IMR-90 (cell line): ENCODE measurements at regions not wholly inside any gene's neighbourhood (a gene's known extent, or its start where the extent isn't known, plus 50 kb on each side); places are given as distances from the start of the nearest gene placed in this dataset.
"Not testable (repeated sequence)": the region's sequence is repeated elsewhere in the genome, so short reads cannot be mapped to it uniquely, and the experiment has no call there.

Experiments
- ATAC-seq: fragments of 200-7000 bp; cut with Tn5 transposase; 2 replicates; pipeline ENCODE4 v1.9.1; 2020; ENCODE audit warnings: low read depth, mild to moderate bottlenecking, moderate library complexity
- BruUV-seq: library from RNA; stranded (reverse); fragments of 400-500 nt; replicated peaks from 2 replicates; lab custom pipeline; 2021; lab: Mats Ljungman, UMichigan
- CTCF ChIA-PET: fragments of 300-600 bp; formaldehyde crosslinking; extraction: SDS; loops from one replicate; lab custom pipeline; 2021; ENCODE audit warnings: antibody characterized with exemption; lab: Yijun Ruan, JAX
- POLR2A ChIA-PET: fragments of 300-600 bp; sonication (Branson Sonifier 250); formaldehyde crosslinking; loops from one replicate; lab custom pipeline; 2022; ENCODE audit warnings: antibody characterized with exemption; ENCODE audit not compliant: unreplicated experiment; lab: Charles Lee
- DNase-seq: peaks from one replicate; pipeline ENCODE4 v3.0.0; 2013
- H2AFZ ChIP-seq: replicated peaks from 2 replicates; pipeline ENCODE3; 2013; ENCODE audit warnings: low read length, mild to moderate bottlenecking; ENCODE audit not compliant: poor library complexity
- H2AK5ac ChIP-seq: 2 replicates; pipeline ENCODE4 v1.6.1; 2013; ENCODE audit warnings: low read depth, low read length, inconsistent platforms
- H2AK9ac ChIP-seq: replicated peaks from 2 replicates; pipeline ENCODE3; 2013; ENCODE audit warnings: mild to moderate bottlenecking, low read depth, low read length, moderate library complexity; ENCODE audit not compliant: poor library complexity
- H2BK120ac ChIP-seq: 2 replicates; pipeline ENCODE4 v1.6.1; 2013; ENCODE audit warnings: low read depth, low read length, inconsistent platforms
- H2BK15ac ChIP-seq: 3 replicates; pipeline ENCODE4 v1.6.1; 2013; ENCODE audit warnings: low read depth, low read length, inconsistent platforms
- H2BK20ac ChIP-seq: 2 replicates; pipeline ENCODE4 v1.6.1; 2013; ENCODE audit warnings: low read depth, mild to moderate bottlenecking, inconsistent platforms, low read length, moderate library complexity
- H2BK5ac ChIP-seq: 2 replicates; pipeline ENCODE4 v1.6.1; 2013; ENCODE audit warnings: mild to moderate bottlenecking, low read depth, low read length, inconsistent platforms; ENCODE audit not compliant: poor library complexity, severe bottlenecking
- H3K14ac ChIP-seq: replicated peaks from 2 replicates; pipeline ENCODE4 v1.6.1; 2013; ENCODE audit warnings: low read depth, low read length, inconsistent platforms
- H3K18ac ChIP-seq: 2 replicates; pipeline ENCODE4 v1.6.1; 2013; ENCODE audit warnings: low read depth, low read length, control low read depth
- H3K23ac ChIP-seq: 2 replicates; pipeline ENCODE4 v1.6.1; 2013; ENCODE audit warnings: low read depth, low read length, inconsistent platforms
- H3K27ac ChIP-seq: 2 replicates; pipeline ENCODE4 v1.5.1; 2013; ENCODE audit warnings: mild to moderate bottlenecking, control low read depth, low read length; ENCODE audit not compliant: insufficient read depth
- H3K27me3 ChIP-seq: 2 replicates; pipeline ENCODE4 v1.6.1; 2013; ENCODE audit warnings: low read length; ENCODE audit not compliant: control insufficient read depth, insufficient read depth
- H3K36me3 ChIP-seq: 2 replicates; pipeline ENCODE4 v1.6.1; 2013; ENCODE audit warnings: low read length, mixed read lengths; ENCODE audit not compliant: control insufficient read depth, insufficient read depth
- H3K4ac ChIP-seq: 2 replicates; pipeline ENCODE4 v1.6.1; 2013; ENCODE audit warnings: low read depth, low read length, inconsistent platforms
- H3K4me1 ChIP-seq: 2 replicates; pipeline ENCODE4 v1.6.1; 2013; ENCODE audit warnings: low read length, mixed read lengths; ENCODE audit not compliant: control insufficient read depth, insufficient read depth
- H3K4me2 ChIP-seq: 2 replicates; pipeline ENCODE4 v1.6.1; 2013; ENCODE audit warnings: low read depth, mild to moderate bottlenecking, control low read depth, low read length, moderate library complexity
- H3K4me3 ChIP-seq: 2 replicates; pipeline ENCODE4 v1.5.1; 2013; ENCODE audit warnings: low read depth, mild to moderate bottlenecking, control low read depth, low read length, moderate library complexity; ENCODE audit not compliant: insufficient read depth
- H3K56ac ChIP-seq: 2 replicates; pipeline ENCODE4 v1.6.1; 2013; ENCODE audit warnings: low read length, inconsistent platforms; ENCODE audit not compliant: insufficient read depth; ENCODE audit errors: extremely low read depth
- H3K79me1 ChIP-seq, 2 experiments: 2 replicates each; pipeline ENCODE4 v1.6.1; 2013; ENCODE audit warnings: low read length in 2 of 2, inconsistent platforms in 1 of 2, low read depth in 1 of 2
- H3K9ac ChIP-seq: 2 replicates; pipeline ENCODE4 v1.6.1; 2013; ENCODE audit warnings: low read depth, low read length, control low read depth
- H3K9me1 ChIP-seq: 2 replicates; pipeline ENCODE4 v1.6.1; 2013; ENCODE audit warnings: low read length, inconsistent platforms; ENCODE audit not compliant: insufficient read depth
- H3K9me3 ChIP-seq: 2 replicates; pipeline ENCODE4 v1.6.1; 2013; ENCODE audit warnings: low read length; ENCODE audit not compliant: control insufficient read depth, insufficient read depth
- H4K20me1 ChIP-seq: 2 replicates; pipeline ENCODE4 v1.6.1; 2013; ENCODE audit warnings: low read length, inconsistent platforms; ENCODE audit not compliant: insufficient read depth
- H4K5ac ChIP-seq: 2 replicates; pipeline ENCODE4 v1.6.1; 2013; ENCODE audit warnings: mild to moderate bottlenecking, low read depth, low read length, control low read depth
- H4K8ac ChIP-seq, 2 experiments: 2 replicates each; pipeline ENCODE4 v1.6.1; 2013; ENCODE audit warnings: low read depth in 2 of 2, low read length in 2 of 2, control low read depth in 1 of 2, inconsistent platforms in 1 of 2
- H4K91ac ChIP-seq: 2 replicates; pipeline ENCODE4 v1.6.1; 2013; ENCODE audit warnings: low read depth, low read length, inconsistent platforms; ENCODE audit not compliant: insufficient read depth
- RCOR1 ChIP-seq: IDR thresholded peaks from 2 replicates; pipeline ENCODE4 v1.6.1; 2012; ENCODE audit warnings: mild to moderate bottlenecking, low read length, improper control_type of control experiment; ENCODE audit not compliant: insufficient replicate concordance
- WGBS, 2 experiments: methylation state at CpG; one replicate each; pipeline versions ENCODE4 v1.1.5 to v1.1.7; 2013; ENCODE audit warnings: missing lambda C conversion rate in 2 of 2; ENCODE audit not compliant: insufficient read length in 1 of 2; ENCODE audit errors: extremely low coverage in 2 of 2; 5-methylcytosine and 5-hydroxymethylcytosine counted together
- dilution Hi-C: fragments of 300-500 bp; cut with HindIII; formaldehyde crosslinking; loops from one replicate; pipeline ENCODE4 v1.14.3; 2018; ENCODE audit warnings: low sequenced_read_pairs; ENCODE audit not compliant: unreplicated experiment
- in situ Hi-C: fragments of 300-500 bp; cut with MboI; formaldehyde crosslinking; loops from 3 replicates; pipeline ENCODE4 v1.14.3; 2019; ENCODE audit warnings: low sequenced_read_pairs, inconsistent platforms, mixed read lengths
- intact Hi-C: fragments of 100-400 bp; cut with micrococcal nuclease; formaldehyde crosslinking; loops from 2 replicates; pipeline ENCODE4 v1.10.0; 2022

DNA sequence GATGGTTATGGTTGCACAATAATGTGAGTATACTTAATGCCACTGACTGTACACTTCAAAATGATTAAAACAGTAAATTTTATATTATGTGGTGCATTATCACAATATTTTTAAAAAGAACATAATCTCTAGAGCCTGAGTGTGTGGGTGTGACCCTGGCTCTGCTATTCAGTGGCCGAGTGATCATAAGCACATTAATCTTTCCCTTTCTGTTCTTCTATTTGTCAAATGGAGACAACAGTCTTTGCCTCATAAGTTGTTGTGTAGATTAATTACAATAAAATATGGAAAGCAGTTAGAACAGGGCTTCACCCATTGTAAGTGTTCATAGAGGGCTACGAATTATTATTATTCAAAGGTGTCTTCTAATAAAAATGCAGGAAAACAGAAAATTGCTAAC is 548.6 kb downstream of the HTR1B start:
- no peak for TF ChIP-seq RCOR1
- no peak overlapping the region for H3K4me2 ChIP-seq

DNA sequence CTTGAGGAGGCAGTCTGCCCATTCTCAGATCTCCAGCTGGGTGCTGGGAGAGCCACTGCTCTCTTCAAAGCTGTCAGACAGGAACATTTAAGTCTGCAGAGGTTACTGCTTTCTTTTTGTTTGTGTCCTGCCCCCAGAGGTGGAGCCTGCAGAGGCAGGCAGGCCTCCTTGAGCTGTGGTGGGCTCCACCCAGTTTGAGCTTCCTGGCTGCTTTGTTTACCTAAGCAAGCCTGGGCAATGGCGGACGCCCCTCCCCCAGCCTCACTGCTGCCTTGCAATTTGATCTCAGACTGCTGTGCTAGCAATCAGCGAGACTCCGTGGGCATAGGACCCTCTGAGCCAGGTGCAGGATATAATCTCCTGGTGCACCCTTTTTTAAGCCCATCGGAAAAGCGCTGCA is 557.8 kb downstream of the HTR1B start:
- H3K9me3 ChIP-seq, intact Hi-C loops, dilution Hi-C loops, H3K27me3 ChIP-seq, ATAC-seq, H3K14ac ChIP-seq, H3K4me3 ChIP-seq, CTCF ChIA-PET, H4K91ac ChIP-seq, in situ Hi-C loops, H2BK20ac ChIP-seq, H4K20me1 ChIP-seq, H3K4ac ChIP-seq, H4K8ac ChIP-seq, H3K56ac ChIP-seq, H3K36me3 ChIP-seq, H3K4me2 ChIP-seq, H2AK5ac ChIP-seq, POLR2A ChIA-PET, H2AFZ ChIP-seq, H4K5ac ChIP-seq, DNase-seq, H3K79me1 ChIP-seq, BruUV-seq, H3K9ac ChIP-seq, H3K27ac ChIP-seq, H2BK15ac ChIP-seq, H2BK5ac ChIP-seq, H3K9me1 ChIP-seq, H3K23ac ChIP-seq, H2BK120ac ChIP-seq, H3K18ac ChIP-seq, H3K4me1 ChIP-seq, H2AK9ac ChIP-seq: not testable (repeated sequence)
- no CpG with 5 or more reads among the region's 6 CpGs for WGBS, 2 experiments

More for the DNA sequence above, 548.6 kb downstream of the HTR1B start:
- no peaks in the 10 kb centered on the region for H3K9me1 ChIP-seq
- no peaks in the 10 kb centered on the region for H3K36me3 ChIP-seq
- ChIA-PET POLR2A (no interaction called here), CTCF (no interaction called here)
- H2BK20ac ChIP-seq: no peak overlapping the region
- H3K23ac ChIP-seq: no peak overlapping the region
- no peak overlapping the region for H2BK120ac ChIP-seq
- H2AK9ac ChIP-seq: no peak overlapping the region
- no peaks in the 10 kb centered on the region for H3K79me1 ChIP-seq
- no peak overlapping the region for H2BK15ac ChIP-seq
- no peaks in the 10 kb centered on the region for H3K9me3 ChIP-seq
- no CpG with 5 or more reads among the region's 2 CpGs for WGBS, 2 experiments
- no peak overlapping the region for H3K4ac ChIP-seq
- no peak for DNase-seq
- H3K56ac ChIP-seq: no peak overlapping the region
- H3K27me3 ChIP-seq: no peaks in the 10 kb centered on the region
- ATAC-seq: no peak
- H4K8ac ChIP-seq: no peak overlapping the region
- H3K4me1 ChIP-seq: no peaks in the 10 kb centered on the region
- intact Hi-C loops: no loop called here
- in situ Hi-C loops: no loop called here
- no peak overlapping the region for H3K9ac ChIP-seq
- no peaks in the 10 kb centered on the region for H4K20me1 ChIP-seq
- no peak overlapping the region for H3K27ac ChIP-seq
- BruUV-seq: no TSS peak
- no peak overlapping the region for H4K91ac ChIP-seq
- H2AFZ ChIP-seq: no peak overlapping the region
- H3K4me3 ChIP-seq: no peak overlapping the region
- H2BK5ac ChIP-seq: no peak overlapping the region
- H3K18ac ChIP-seq: no peak overlapping the region
- no peak overlapping the region for H2AK5ac ChIP-seq
- no peak overlapping the region for H4K5ac ChIP-seq
- dilution Hi-C loops: no loop called here
- H3K14ac ChIP-seq: no peak overlapping the region
